AG10803 (cell line): ENCODE measurements at regions not wholly inside any gene's neighbourhood (a gene's known extent, or its start where the extent isn't known, plus 50 kb on each side); places are given as distances from the start of the nearest gene placed in this dataset.

ENCODE experiments used
- DNase-seq: peaks from one replicate; pipeline ENCODE4 v3.0.0; 2010; ENCODE audit warnings: low read depth
- H3K4me3 ChIP-seq: 2 replicates; pipeline ENCODE4 v1.5.1; 2011; ENCODE audit warnings: mild to moderate bottlenecking, low read length, control low read depth
- CTCF ChIP-seq: conservative IDR thresholded peaks from 2 replicates; pipeline ENCODE4 v1.5.1; 2011; ENCODE audit warnings: mild to moderate bottlenecking, low read length, control low read depth, inconsistent platforms

- no peak for DNase-seq
- no peak overlapping the region for H3K4me3 ChIP-seq
- no peak for TF ChIP-seq CTCF
These were observed 433.0 kb downstream of the DNAH5 start for GRCh38 chr5:13511442-13511841.

- no peak overlapping the region for H3K4me3 ChIP-seq
- no peak for TF ChIP-seq CTCF
- DNase-seq = no peak
These were observed 433.9 kb downstream of the DNAH5 start for GRCh38 chr5:13510616-13511015.

- H3K4me3 ChIP-seq = no peak overlapping the region
- no peak for DNase-seq
- TF ChIP-seq CTCF = no peak
These were observed 435.9 kb downstream of the DNAH5 start for GRCh38 chr5:13508559-13508958.

- no peak overlapping the region for H3K4me3 ChIP-seq
- DNase-seq = no peak
- no peak for TF ChIP-seq CTCF
These were observed 439.2 kb downstream of the DNAH5 start for GRCh38 chr5:13505326-13505725.

GRCh38 chr5:13503017-13503416 is 441.5 kb downstream of the DNAH5 start:
- no peak for TF ChIP-seq CTCF
- no peak overlapping the region for H3K4me3 ChIP-seq
- no peak for DNase-seq

GRCh38 chr5:13501176-13501575 is 443.3 kb downstream of the DNAH5 start:
- peak; percentile 7 for DNase-seq
- TF ChIP-seq CTCF = no peak
- no peak overlapping the region for H3K4me3 ChIP-seq

- no peak overlapping the region for H3K4me3 ChIP-seq
- TF ChIP-seq CTCF = no peak
- DNase-seq = no peak
These were observed 446.2 kb downstream of the DNAH5 start for GRCh38 chr5:13498279-13498678.
